Kidney (tissue), 13 donors: ENCODE measurements at regions not wholly inside any gene's neighbourhood (a gene's known extent, or its start where the extent isn't known, plus 50 kb on each side); places are given as distances from the start of the nearest gene placed in this dataset.

ENCODE experiments used
- DNase-seq, 5 donors: peaks; one replicate each; pipeline ENCODE4 v3.0.0-alpha.2; 2013 to 2020
- FAIRE-seq: peaks from 2 replicates; lab custom pipeline; 2012; peaks lifted over from hg19 to GRCh38; lab: Jason Lieb, UNC
- H3K27ac ChIP-seq, 2 donors: one replicate each; pipeline ENCODE4 v1.7.0; 2013; ENCODE audit warnings: low read depth in 2 of 2, low read length in 2 of 2, inconsistent platforms in 1 of 2
- H3K27me3 ChIP-seq: one replicate; pipeline ENCODE4 v1.7.1; 2013; ENCODE audit warnings: low read length, inconsistent platforms; ENCODE audit not compliant: control insufficient read depth, insufficient read depth
- H3K36me3 ChIP-seq, 3 donors: one replicate each; pipeline versions ENCODE4 v1.7.0 to v1.7.1; 2013; ENCODE audit warnings: low read length in 3 of 3, control low read depth in 1 of 3, inconsistent platforms in 1 of 3; ENCODE audit not compliant: insufficient read depth in 3 of 3, control insufficient read depth in 2 of 3
- H3K4me1 ChIP-seq, 3 donors: one replicate each; pipeline versions ENCODE4 v1.7.0 to v1.7.1; 2013; ENCODE audit warnings: low read length in 3 of 3, inconsistent platforms in 1 of 3, low read depth in 1 of 3; ENCODE audit not compliant: control insufficient read depth in 2 of 3, insufficient read depth in 2 of 3
- H3K4me3 ChIP-seq, 3 donors: one replicate each; pipeline versions ENCODE4 v1.7.0 to v1.8.1; 2013; ENCODE audit warnings: low read length in 3 of 3, control low read depth in 1 of 3, inconsistent platforms in 1 of 3
- H3K9ac ChIP-seq, 3 donors: one replicate each; pipeline versions ENCODE4 v1.7.0 to v1.7.1; 2013; ENCODE audit warnings: low read length in 3 of 3, control low read depth in 1 of 3, inconsistent platforms in 1 of 3
- H3K9me3 ChIP-seq, 3 donors: one replicate each; pipeline versions ENCODE4 v1.7.0 to v1.7.1; 2013; ENCODE audit warnings: low read length in 3 of 3, control low read depth in 1 of 3, inconsistent platforms in 1 of 3; ENCODE audit not compliant: control insufficient read depth in 2 of 3, insufficient read depth in 1 of 3
- CTCF ChIP-seq: IDR thresholded peaks from 3 replicates; pipeline ENCODE4 v1.5.1; 2012; ENCODE audit warnings: mild to moderate bottlenecking, moderate library complexity, borderline replicate concordance; ENCODE audit not compliant: insufficient read depth; ENCODE audit errors: extremely low read depth
- intact Hi-C: fragments of 100-400 bp; cut with DNase I; formaldehyde crosslinking; loops from one replicate; pipeline ENCODE4 v1.11.1; 2022
- donor health status: control.
- donor health status: control.
- donor health status: control.
- donor health status: control.
- donor health status: control.
- donor health status: DM: yes; HTN: yes; CAD: no.
- donor health status: Normal renal cell carcinoma (clear cell type).

GRCh38 chr9:27940535-27940934 is 367.3 kb upstream of the C9orf72 start:
- Histone ChIP-seq H3K4me1 (no peaks in the 10 kb centered on the region), H3K9me3 (no peaks in the 10 kb centered on the region), H3K27ac (no peak overlapping the region), H3K4me3 (no peak overlapping the region), H3K9ac (no peak overlapping the region), H3K27me3 (no peaks in the 10 kb centered on the region), H3K36me3 (no peaks in the 10 kb centered on the region)
- no peak for DNase-seq
- no peak for FAIRE-seq
- intact Hi-C loops: no loop called here
- TF ChIP-seq CTCF: no peak

GRCh38 chr9:27943501-27943900 is 370.2 kb upstream of the C9orf72 start:
- intact Hi-C loops: no loop called here
- H3K27ac ChIP-seq: no peak overlapping the region
- FAIRE-seq (no peak), DNase-seq (no peak)
- H3K4me3 ChIP-seq: no peak overlapping the region
- no peaks in the 10 kb centered on the region for H3K9me3 ChIP-seq
- H3K27me3 ChIP-seq: no peaks in the 10 kb centered on the region
- no peak overlapping the region for H3K9ac ChIP-seq
- no peaks in the 10 kb centered on the region for H3K4me1 ChIP-seq
- no peak for TF ChIP-seq CTCF
- H3K36me3 ChIP-seq: no peaks in the 10 kb centered on the region

GRCh38 chr9:27945386-27945785 is 372.1 kb upstream of the C9orf72 start:
- intact Hi-C loops: no loop called here
- Histone ChIP-seq H3K9ac (no peak overlapping the region), H3K36me3 (no peaks in the 10 kb centered on the region), H3K9me3 (no peaks in the 10 kb centered on the region), H3K4me3 (no peak overlapping the region), H3K27me3 (no peaks in the 10 kb centered on the region), H3K27ac (no peak overlapping the region), H3K4me1 (no peaks in the 10 kb centered on the region)
- no peak for TF ChIP-seq CTCF
- DNase-seq: no peak
- no peak for FAIRE-seq

- TF ChIP-seq CTCF: no peak
- DNase-seq: no peak
- no peaks in the 10 kb centered on the region for H3K27me3 ChIP-seq
- FAIRE-seq: no peak
- H3K27ac ChIP-seq: no peak overlapping the region
- no peaks in the 10 kb centered on the region for H3K9me3 ChIP-seq
- no peak overlapping the region for H3K9ac ChIP-seq
- H3K4me3 ChIP-seq: no peak overlapping the region
- no peaks in the 10 kb centered on the region for H3K4me1 ChIP-seq
- intact Hi-C loops: no loop called here
- no peaks in the 10 kb centered on the region for H3K36me3 ChIP-seq
These were observed 377.1 kb upstream of the C9orf72 start for GRCh38 chr9:27950382-27950781.
